HG03558 (cell line): ENCODE measurements at regions not wholly inside any gene's neighbourhood (a gene's known extent, or its start where the extent isn't known, plus 50 kb on each side); places are given as distances from the start of the nearest gene placed in this dataset.
A peak's percentile ranks its signal among the peaks of the same experiment; 100 is the strongest.

Experiments
- ATAC-seq: cut with Tn5 transposase; IDR thresholded peaks from one replicate; pipeline ENCODE4 v1.9.1; 2021; ENCODE audit warnings: moderate number of reproducible peaks; ENCODE audit not compliant: unreplicated experiment; ENCODE audit errors: extremely low read depth

DNA sequence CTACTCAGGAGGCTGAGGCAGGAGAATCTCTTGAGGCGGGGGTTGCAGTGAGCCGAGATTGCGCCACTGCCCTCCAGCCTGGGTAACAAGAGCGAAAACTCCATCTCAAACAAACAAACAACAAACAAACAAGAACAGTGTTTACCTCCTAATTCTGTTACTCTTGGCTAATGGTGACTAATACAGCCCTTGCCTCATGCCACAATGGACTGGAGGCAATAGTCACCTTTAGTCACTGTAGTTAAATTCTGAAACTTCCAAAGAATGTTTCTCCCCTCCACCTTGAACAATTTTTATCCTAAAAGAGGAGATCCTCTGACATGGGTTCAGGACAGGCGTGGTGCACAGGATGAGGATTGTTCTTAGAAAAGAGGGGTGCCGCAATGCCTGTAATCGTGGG is 241.2 kb upstream of the CTSO start:
- ATAC-seq = no peak

DNA sequence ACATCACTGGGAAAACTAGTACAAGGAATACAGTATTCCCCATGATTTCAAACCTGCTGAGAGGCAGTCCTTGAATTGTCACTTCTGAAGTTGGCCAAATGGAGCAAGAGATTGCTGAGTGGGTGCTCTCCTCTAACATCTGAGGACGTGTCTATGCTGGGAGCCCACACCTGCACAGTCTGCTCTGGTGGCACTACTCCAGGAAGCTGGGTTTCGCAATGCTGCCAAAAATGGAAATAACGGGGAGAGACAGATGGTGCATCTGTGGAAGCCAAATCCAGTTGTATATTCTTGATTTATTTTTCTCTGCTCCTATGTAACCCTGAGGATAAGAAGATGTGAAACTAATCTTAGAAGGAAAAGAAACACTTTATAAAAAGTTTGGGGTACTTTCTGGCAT is 240.1 kb upstream of the CTSO start:
- no peak for ATAC-seq

GRCh38 chr4:156193106-156193505 is 239.4 kb upstream of the CTSO start:
- ATAC-seq = no peak

GRCh38 chr4:156192033-156192432 is 238.4 kb upstream of the CTSO start:
- ATAC-seq = no peak

GRCh38 chr4:156191044-156191781 is 237.5 kb upstream of the CTSO start:
- ATAC-seq = no peak

DNA sequence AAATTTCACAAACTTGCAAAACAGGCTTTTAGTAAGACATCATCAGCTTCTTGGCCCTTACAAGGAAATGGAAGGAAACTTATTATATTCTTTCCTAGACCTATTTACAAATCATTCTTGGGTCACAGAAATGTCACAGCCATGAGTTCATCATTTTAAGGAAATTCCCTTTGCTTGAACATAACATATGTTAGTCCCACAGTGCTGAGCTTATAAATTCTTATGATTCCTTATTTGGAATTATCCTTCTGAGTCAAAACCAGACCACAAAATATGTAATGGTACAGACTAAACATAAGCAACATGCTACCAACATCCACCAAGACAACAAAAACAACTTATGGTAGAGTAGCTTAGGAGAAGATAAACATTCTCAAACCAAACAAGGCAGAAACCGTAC is 236.9 kb upstream of the CTSO start:
- ATAC-seq = no peak

GRCh38 chr4:156188596-156188995 is 234.9 kb upstream of the CTSO start:
- no peak for ATAC-seq

DNA sequence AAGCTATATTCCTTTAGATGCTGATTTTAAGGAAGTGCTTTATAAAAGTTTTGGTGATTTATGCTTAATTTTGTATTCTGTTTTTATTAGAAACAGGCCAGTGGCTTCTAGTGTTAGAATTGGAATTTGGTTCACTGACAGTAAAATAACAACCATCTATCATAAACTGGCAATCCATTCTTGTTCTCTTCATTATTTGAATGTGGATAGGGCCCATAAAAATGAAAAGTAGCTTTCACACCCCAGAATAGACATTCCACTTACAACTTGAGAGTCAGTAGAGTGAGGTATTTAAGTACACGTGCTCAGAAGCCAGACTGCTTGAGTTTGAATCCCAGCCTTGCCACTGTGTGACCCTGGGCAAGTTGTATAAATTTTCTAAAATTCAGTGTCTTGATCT is 232.4 kb upstream of the CTSO start:
- no peak for ATAC-seq

DNA sequence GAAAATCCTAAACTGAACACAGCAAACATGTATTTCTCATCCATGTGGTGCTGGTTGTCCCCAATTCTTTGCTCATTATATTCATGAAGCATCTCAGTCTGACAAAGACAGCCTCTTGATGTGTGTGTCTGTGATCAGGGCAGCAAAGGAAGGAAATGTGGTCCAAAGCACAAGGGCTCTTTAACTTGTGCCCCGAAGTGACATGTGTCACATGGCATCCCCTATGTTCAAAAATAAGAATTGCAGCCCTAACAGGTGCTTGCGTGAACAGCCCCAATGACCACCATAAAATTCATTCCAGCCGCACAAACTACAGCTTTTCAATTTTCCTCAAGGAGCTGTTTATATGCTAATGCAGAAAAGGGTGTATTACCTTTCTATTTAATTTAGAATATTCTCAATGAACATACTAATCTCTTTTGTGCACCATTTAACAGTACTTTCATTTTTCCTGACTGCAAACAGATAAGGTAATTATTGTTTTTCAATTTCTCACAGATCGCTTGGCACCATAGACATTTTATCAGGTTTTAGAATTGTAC is 231.9 kb upstream of the CTSO start:
- ATAC-seq = no peak

GRCh38 chr4:156182269-156182668 is 228.6 kb upstream of the CTSO start:
- ATAC-seq = no peak

- ATAC-seq = no peak
These were observed 224.3 kb upstream of the CTSO start for GRCh38 chr4:156177941-156178340.

- no peak for ATAC-seq
These were observed 223.2 kb upstream of the CTSO start for GRCh38 chr4:156176896-156177295.

DNA sequence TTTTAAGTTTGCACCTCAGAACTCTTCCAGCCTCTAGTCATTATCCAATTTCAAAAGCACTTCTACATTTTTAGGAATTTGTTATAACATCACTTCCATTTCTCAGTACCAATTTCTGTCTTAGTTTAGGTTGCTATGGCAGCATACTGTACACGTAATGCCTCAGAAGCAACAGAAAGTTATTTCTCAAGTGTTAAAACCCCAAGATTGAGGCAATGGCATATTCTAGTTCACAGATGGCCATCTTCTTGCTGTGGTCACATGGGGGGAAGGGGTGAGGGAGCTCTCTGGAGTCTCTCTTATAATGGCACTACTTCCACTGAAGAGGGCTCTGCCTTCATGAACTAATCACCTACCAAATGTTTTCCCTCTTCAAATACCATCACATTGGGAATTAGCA is 220.3 kb upstream of the CTSO start:
- no peak for ATAC-seq

- no peak for ATAC-seq
These were observed 219.8 kb upstream of the CTSO start for GRCh38 chr4:156173486-156173885.

GRCh38 chr4:156169861-156170260 is 216.2 kb upstream of the CTSO start:
- no peak for ATAC-seq

- ATAC-seq = no peak
These were observed 215.3 kb upstream of the CTSO start for GRCh38 chr4:156169011-156169410.

DNA sequence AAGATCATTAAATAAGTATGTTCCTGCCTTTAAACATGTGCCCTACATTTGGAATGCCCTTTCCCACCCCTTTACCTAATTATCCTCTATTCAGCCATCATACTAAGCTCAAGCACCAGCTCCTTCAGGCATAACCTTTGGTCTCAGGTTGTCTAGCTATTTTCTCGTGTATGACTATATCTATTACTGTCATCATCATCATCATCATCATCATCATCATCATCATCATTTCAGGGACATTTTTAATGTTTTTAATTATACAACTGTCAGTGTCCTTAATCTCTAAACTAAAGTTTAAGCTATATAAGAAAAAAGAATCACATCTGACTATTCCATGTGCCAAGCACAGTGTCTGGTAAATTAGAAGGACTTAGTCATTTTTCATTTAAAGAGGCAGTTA is 214.6 kb upstream of the CTSO start:
- no peak for ATAC-seq

DNA sequence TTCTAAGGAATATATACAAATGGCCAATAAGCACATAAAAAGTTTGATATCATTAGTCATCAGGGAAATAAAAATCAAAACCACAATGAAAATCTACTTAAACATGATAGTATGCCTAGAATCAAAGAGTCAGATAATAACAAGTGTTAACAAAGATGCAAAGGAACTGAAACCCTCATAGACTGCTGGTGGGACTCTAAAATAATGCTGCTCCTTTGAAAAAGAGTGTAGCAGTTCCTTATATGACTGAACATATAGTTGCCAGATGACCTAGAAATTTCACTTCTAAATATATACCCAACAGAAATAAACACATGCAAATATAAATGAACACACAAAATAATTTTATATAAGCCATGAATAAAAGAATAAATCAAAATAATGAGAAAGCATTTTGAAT is 205.1 kb upstream of the CTSO start:
- peak; percentile 59 for ATAC-seq

DNA sequence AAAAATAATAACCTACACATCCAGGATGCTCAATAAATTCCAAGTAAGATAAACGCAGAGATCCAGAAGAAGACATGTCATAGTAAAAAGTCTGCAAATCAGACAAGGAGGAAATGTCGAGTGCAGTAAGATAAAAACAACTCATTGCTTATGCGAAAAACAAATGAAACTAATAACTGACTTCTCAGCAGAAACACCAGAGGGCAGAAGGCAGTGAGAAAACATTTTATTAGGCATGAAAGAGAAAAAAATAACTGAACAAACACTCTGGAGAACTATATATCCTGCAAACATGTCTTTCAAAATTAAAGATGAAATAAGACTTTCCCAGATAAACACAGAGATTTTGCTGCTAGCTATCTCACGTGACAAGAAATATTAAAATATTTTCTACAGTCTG is 201.3 kb upstream of the CTSO start:
- ATAC-seq = no peak

GRCh38 chr4:156146571-156146970 is 192.9 kb upstream of the CTSO start:
- no peak for ATAC-seq

- no peak for ATAC-seq
These were observed 191.3 kb upstream of the CTSO start for GRCh38 chr4:156144961-156145360.

DNA sequence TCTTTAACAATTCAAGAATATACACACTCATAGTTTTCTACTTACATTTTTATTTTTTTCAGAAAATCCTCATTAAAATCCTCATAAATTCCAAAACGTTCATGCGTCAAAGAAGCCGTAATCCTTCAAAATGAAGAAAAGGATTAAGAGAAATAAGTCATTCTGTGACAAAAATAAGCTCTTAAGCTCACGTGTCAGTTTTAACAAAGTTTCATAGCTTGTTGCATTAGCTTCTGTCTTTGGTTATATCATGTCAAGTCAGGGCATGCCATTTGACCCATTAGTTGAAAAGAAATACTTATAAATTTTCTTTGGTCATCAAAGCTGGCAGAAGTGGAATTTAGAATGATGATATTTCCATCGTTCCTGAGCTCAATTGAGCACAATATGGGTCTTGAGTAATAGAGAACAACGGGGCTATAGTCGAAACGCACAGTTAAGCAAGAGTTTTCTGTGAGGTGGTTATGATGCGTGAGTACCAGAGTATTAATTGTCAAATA is 185.2 kb upstream of the CTSO start:
- ATAC-seq = no peak
